NCI-H2107 (cell line): ENCODE measurements at regions not wholly inside any gene's neighbourhood (a gene's known extent, or its start where the extent isn't known, plus 50 kb on each side); places are given as distances from the start of the nearest gene placed in this dataset.

ENCODE experiments used
- DNase-seq: peaks from one replicate; lab custom pipeline; 2025; lab: John Stamatoyannopoulos, UW

- no peak for DNase-seq
Measured at GRCh38 chr5:2291146-2291840, 408.6 kb upstream of the IRX4 start.

DNA sequence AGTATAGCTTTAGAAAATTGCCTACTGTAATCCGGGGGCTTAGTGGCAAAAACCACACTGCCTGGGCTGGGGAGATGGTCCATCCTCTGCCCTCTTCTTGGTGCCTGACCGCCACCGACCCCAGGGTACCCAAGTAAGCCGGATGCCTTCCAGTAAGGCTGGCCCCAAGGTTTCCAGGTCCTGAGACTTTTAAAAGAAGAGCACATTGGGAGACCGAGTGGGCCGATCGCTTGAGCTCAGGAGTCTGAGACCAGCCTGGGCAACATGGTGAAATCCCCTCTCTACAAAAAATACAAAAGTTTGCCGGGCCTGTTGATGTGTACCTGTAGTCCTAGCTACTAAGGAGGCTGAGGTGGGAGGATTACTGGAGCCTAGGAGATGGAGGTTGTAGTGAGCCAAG is 406.7 kb upstream of the IRX4 start:
- DNase-seq: no peak

DNA sequence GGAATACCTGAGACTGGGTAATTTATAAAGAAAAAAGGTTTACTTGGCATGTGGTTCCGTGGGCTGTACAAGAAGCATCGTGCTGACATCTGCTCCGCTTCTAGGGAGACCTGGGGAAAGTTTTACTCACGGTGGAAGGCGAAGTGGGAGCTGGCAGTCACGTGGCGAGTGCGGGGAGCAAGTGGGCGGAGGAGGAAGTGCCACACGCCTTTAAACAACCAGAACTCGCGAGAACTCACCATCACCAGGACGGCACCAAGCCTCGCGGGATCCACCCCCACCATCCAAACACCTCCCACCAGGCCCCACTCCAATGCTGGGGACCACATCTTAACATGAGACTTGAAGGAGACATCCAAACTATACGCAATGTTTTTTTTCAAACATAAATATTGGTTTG is 406.2 kb upstream of the IRX4 start:
- DNase-seq: no peak

GRCh38 chr5:2288466-2288865 is 405.7 kb upstream of the IRX4 start:
- DNase-seq: no peak

DNA sequence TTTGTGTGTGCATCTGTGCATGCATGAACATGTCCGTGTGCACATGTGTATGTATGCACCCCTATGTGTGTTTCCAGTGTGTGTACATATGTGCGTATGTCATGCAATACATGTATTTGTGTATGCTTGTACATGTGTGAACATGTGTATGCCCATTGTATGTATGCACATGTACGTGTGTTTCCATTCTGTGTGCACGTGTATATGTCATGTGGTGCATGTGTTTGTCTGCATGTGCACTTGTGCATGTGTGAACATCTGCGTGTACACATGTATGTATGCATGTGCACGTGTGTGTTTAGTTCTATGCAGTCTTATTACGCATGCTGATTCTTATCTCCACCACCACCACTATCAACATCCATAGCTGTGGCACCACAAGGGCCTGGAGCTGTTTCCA is 403.5 kb upstream of the IRX4 start:
- no peak for DNase-seq

DNA sequence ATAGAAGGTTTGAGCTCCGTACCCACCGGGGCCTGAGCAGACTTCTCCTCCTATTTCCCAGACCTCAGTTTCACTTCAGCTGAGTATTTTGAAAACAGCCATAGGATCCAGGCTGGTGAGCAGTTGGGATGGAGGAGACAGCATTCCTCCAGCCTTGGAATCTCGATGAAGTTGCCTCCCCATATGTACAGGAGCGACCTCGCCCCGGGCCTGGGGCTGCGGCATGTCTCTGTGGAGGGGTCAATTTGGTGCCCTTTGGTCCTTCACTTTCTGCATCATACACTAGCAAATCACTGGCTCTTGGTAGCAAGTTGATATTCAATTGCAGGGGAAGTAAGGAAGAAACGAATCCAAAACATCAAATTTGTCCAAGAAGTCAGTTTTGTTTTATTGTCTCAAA is 402.0 kb upstream of the IRX4 start:
- DNase-seq: no peak

DNA sequence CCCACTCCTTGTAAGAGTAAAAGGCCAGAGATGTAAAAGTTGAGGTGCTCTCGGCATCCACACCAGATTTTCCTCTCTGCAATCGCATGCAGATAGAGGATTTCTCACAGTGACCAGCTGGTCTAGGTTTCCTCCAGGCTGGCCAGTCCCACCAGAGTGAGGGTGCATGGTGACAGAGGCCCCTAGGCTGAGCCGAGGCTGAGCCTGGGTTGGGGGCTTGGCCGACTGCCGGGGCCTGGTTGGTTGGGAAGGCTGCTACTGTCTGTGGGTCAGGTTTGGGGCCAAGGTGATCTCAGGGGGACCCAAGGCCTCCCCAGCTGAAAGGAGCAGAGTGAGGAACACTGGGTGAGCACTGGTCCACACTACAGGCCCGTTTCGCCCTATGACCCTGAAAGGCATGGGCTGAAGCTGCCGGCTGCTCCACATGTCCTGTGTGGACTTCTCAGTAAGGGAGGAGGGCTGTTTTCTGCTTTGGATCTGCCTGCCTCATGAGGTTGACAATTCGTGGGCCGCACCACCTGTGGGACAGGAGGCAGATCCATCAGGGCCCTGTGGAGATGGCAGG is 400.8 kb upstream of the IRX4 start:
- no peak for DNase-seq

GRCh38 chr5:2282893-2283292 is 400.2 kb upstream of the IRX4 start:
- no peak for DNase-seq

- DNase-seq: no peak
Measured at GRCh38 chr5:2282034-2282690, 399.4 kb upstream of the IRX4 start.

- DNase-seq: no peak
Measured at GRCh38 chr5:2281446-2281845, 398.7 kb upstream of the IRX4 start.

- no peak for DNase-seq
Measured at GRCh38 chr5:2280318-2280717, 397.6 kb upstream of the IRX4 start.

- no peak for DNase-seq
Measured at GRCh38 chr5:2278825-2279456, 396.2 kb upstream of the IRX4 start.

DNA sequence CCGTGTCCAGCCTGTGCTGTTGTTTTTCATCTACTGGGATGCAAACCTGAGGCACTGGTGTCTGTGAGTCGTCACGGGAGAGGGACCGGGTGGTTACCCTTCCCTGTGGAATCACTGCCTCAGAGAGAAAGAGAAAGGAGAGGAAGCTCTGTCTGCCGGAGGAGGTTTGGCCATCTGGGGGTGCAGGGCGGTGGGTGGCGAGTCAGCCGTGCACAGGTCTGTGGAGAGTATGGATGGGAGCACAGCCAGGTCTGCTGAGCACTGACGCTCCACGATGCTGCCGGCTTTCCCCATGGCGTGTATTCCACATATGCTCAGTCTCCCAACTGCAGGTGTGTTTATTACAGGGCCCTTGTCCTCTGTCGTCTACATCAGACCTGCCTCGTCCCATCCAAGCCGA is 395.2 kb upstream of the IRX4 start:
- DNase-seq: no peak

DNA sequence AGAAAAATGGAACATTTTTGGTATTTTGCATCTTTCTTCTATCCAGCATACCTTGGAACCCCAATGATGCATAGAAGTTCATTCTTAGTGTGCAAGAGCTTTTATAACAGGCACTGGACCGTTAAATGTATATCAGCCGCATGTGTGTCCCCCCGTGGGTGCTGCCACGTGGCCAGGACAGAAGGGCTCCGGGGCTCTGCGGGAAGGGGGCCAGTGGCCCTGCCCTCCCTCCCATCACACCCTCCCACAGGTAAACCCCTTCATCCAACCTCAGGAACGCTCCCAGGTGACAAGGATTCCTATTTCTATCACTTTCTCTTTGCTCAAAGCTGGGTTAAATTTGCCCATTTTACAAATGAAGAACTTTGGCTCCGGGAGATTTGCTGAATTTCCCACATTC is 393.4 kb upstream of the IRX4 start:
- no peak for DNase-seq

DNA sequence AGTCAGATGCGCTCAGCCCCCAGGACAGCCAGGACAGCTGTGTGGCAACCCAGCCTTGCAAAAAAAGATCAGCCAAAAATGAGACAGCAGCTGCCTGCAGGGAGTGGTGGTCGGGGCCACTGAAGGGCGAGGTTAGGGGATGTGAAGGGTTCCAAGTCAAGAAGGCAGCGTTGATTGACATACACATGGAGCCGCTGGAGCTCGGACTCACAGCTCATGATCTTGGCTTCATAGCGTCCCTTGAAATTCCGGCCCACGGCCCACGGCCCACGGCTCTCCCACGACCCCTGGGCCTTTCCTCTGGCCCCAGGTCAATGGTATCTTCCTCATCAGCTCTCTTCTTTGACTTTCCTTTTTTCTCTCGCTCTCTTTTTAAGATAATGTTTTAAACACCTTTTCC is 390.0 kb upstream of the IRX4 start:
- DNase-seq: no peak

DNA sequence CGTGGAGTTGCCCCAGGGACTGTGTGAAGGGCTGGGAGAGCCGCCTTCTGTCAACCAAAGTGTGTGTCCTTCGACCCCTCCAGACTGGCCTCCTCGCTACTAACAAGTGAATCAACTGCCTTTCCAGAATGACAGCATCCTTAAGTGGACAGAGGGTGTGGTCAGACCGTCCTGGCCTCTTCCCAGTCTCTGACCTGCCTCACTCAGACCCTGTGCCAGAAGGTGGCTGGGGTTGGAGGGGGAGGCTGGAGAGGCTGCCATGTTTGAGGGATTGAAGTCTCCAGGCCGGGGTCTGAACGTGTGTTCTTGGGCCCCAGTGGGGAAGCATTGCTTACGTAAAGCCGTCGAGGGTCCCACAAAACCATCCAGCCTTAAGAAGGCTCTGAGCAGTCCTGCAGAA is 389.3 kb upstream of the IRX4 start:
- no peak for DNase-seq

GRCh38 chr5:2271316-2271715 is 388.6 kb upstream of the IRX4 start:
- no peak for DNase-seq

GRCh38 chr5:2270467-2270866 is 387.7 kb upstream of the IRX4 start:
- DNase-seq: no peak

DNA sequence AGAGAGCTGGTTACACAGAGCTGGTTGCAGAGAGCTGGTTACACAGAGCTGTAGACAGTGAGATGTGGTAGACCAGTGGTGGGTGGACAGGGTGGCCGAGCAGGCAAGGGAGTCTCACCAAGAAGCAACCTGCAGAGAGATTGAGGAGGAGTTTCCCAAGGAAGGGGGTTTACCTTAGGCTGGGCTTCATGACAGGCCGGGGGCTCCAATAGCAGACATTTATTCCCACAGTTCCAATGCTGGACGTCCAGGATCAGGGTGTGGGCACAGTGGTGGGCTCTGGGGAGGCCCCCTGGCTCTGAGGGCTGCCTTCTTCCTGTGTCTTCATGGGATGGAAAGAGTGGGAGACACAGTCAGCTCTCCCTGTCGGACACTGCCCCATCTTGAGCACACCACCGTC is 386.9 kb upstream of the IRX4 start:
- DNase-seq: no peak

GRCh38 chr5:2267991-2268390 is 385.3 kb upstream of the IRX4 start:
- no peak for DNase-seq

- no peak for DNase-seq
Measured at GRCh38 chr5:2266641-2267240, 384.0 kb upstream of the IRX4 start.

- DNase-seq: no peak
Measured at GRCh38 chr5:2265341-2265740, 382.6 kb upstream of the IRX4 start.

DNA sequence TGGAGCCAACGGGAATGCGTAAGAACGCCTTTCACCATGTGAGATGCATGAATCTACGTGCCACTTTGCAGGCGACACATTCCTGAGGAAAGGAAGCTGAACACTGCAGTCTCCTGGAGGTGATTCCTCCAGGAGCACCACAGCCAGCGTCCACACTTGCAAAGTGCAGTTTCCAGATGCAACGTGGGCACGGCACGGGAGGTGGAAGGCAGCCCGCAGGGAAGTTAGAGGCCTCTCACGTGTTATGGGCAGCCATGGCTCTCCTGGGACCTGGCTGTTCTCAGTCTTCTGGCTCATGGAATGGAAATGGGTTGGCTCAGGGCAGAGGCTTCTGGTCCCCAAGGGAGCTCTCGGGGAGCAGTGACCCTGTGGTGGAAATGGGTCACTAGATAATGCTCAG is 381.0 kb upstream of the IRX4 start:
- DNase-seq: no peak
